DOHH2 (cell line): ENCODE measurements at regions not wholly inside any gene's neighbourhood (a gene's known extent, or its start where the extent isn't known, plus 50 kb on each side); places are given as distances from the start of the nearest gene placed in this dataset.

ENCODE experiments used
- H3F3A ChIP-seq: fragments of 200-600 bp; sonication (generic), shearing (Covaris generic); 2 replicates; pipeline ENCODE4 v1.6.0; 2016; ENCODE audit warnings: antibody characterized with exemption, mild to moderate bottlenecking; ENCODE audit not compliant: control insufficient read depth, insufficient read depth
- H3K27ac ChIP-seq: fragments of 200-600 bp; sonication (generic); 2 replicates; pipeline ENCODE4 v1.5.1; 2014; ENCODE audit warnings: low read depth, mild to moderate bottlenecking, low read length, moderate library complexity
- H3K27me3 ChIP-seq: fragments of 200-600 bp; sonication (generic); 2 replicates; pipeline ENCODE4 v1.6.1; 2014; ENCODE audit warnings: mild to moderate bottlenecking, low read length, mixed read lengths; ENCODE audit not compliant: control insufficient read depth
- H3K36me3 ChIP-seq: fragments of 200-600 bp; sonication (generic); 2 replicates; pipeline ENCODE4 v1.6.1; 2014; ENCODE audit warnings: mild to moderate bottlenecking, low read length, moderate library complexity, mixed read lengths; ENCODE audit not compliant: control insufficient read depth
- H3K4me1 ChIP-seq: fragments of 200-600 bp; sonication (generic); 2 replicates; pipeline ENCODE4 v1.6.1; 2014; ENCODE audit warnings: mild to moderate bottlenecking, low read length, mixed read lengths; ENCODE audit not compliant: control insufficient read depth
- H3K4me2 ChIP-seq: fragments of 200-600 bp; sonication (generic); 2 replicates; pipeline ENCODE4 v1.6.0; 2014; ENCODE audit warnings: mild to moderate bottlenecking, low read length, moderate library complexity
- H3K4me3 ChIP-seq: fragments of 200-600 bp; sonication (generic); 2 replicates; pipeline ENCODE4 v1.5.1; 2014; ENCODE audit warnings: mild to moderate bottlenecking, low read length, mixed read lengths
- H3K79me2 ChIP-seq: fragments of 200-600 bp; sonication (generic); 2 replicates; pipeline ENCODE4 v1.6.1; 2014; ENCODE audit warnings: mild to moderate bottlenecking, low read length, mixed read lengths; ENCODE audit not compliant: control insufficient read depth
- H3K9me2 ChIP-seq: fragments of 200-600 bp; sonication (generic); replicated peaks from 2 replicates; pipeline ENCODE4 v1.6.1; 2014; ENCODE audit warnings: mild to moderate bottlenecking, low read length, mixed read lengths; ENCODE audit not compliant: control insufficient read depth
- H3K9me3 ChIP-seq: fragments of 200-600 bp; sonication (generic); 2 replicates; pipeline ENCODE4 v1.6.1; 2014; ENCODE audit warnings: antibody characterized with exemption, low read length, mixed read lengths; ENCODE audit not compliant: control insufficient read depth, insufficient read depth
- H4K20me1 ChIP-seq: fragments of 200-600 bp; sonication (generic); 2 replicates; pipeline ENCODE4 v1.6.0; 2014; ENCODE audit warnings: low read depth, mild to moderate bottlenecking, antibody characterized with exemption, low read length, moderate library complexity; ENCODE audit not compliant: control insufficient read depth, insufficient read depth
- CTCF ChIP-seq: fragments of 200-600 bp; sonication (generic); IDR thresholded peaks from one replicate; pipeline ENCODE4 v1.5.1; 2014; ENCODE audit warnings: antibody characterized with exemption, mild to moderate bottlenecking, low read depth, low read length; ENCODE audit not compliant: poor library complexity, severe bottlenecking
- EZH2phosphoT487 ChIP-seq: fragments of 200-600 bp; sonication (generic); IDR thresholded peaks from 2 replicates; pipeline ENCODE4 v1.6.1; 2017; ENCODE audit warnings: borderline replicate concordance, mild to moderate bottlenecking, antibody characterized with exemption, low read length, moderate library complexity, mixed read lengths

GRCh38 chr12:77236066-77236465, 170.7 kb upstream of the E2F7 start:
- Histone ChIP-seq H3F3A (no peaks in the 10 kb centered on the region), H3K4me3 (no peak overlapping the region)

DNA sequence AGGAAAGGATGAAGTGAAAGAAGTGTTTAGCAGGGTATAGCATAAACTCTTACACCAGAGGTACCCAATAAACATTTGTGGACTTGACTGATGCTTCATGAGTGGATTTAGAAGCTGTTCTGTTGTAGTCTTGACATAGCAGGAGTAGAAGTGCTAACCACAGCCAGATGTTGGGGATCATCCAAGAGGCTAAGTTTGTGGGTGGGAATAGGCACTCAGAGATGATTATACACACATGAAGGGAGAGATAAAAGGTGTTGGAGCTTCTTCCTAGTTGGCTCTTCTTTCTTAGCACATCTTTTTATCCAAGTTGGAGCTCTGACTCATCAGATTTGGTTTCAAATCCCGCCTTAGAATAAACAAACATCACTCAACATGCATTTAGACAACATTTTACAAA, 166.7 kb upstream of the E2F7 start:
- Histone ChIP-seq H3K36me3 (no peaks in the 10 kb centered on the region), H3K27ac (no peak overlapping the region), H3K4me3 (no peak overlapping the region), H3K9me3 (no peaks in the 10 kb centered on the region), H3K4me2 (no peak overlapping the region), H3F3A (no peaks in the 10 kb centered on the region), H3K4me1 (no peaks in the 10 kb centered on the region), H3K79me2 (no peaks in the 10 kb centered on the region), H3K27me3 (no peaks in the 10 kb centered on the region), H3K9me2 (no peaks in the 10 kb centered on the region), H4K20me1 (no peaks in the 10 kb centered on the region)
- TF ChIP-seq EZH2phosphoT487, result no peak
- no peak for TF ChIP-seq CTCF

More at GRCh38 chr12:77236066-77236465, 170.7 kb upstream of the E2F7 start:
- H3K9me3 ChIP-seq, result no peaks in the 10 kb centered on the region
- no peak overlapping the region for H3K27ac ChIP-seq
- H4K20me1 ChIP-seq, result no peaks in the 10 kb centered on the region
- no peaks in the 10 kb centered on the region for H3K79me2 ChIP-seq
- no peaks in the 10 kb centered on the region for H3K4me1 ChIP-seq
- H3K36me3 ChIP-seq, result no peaks in the 10 kb centered on the region
- no peak overlapping the region for H3K4me2 ChIP-seq
- no peaks in the 10 kb centered on the region for H3K9me2 ChIP-seq
- H3K27me3 ChIP-seq, result no peaks in the 10 kb centered on the region
- TF ChIP-seq EZH2phosphoT487, result no peak
- TF ChIP-seq CTCF, result no peak

DNA sequence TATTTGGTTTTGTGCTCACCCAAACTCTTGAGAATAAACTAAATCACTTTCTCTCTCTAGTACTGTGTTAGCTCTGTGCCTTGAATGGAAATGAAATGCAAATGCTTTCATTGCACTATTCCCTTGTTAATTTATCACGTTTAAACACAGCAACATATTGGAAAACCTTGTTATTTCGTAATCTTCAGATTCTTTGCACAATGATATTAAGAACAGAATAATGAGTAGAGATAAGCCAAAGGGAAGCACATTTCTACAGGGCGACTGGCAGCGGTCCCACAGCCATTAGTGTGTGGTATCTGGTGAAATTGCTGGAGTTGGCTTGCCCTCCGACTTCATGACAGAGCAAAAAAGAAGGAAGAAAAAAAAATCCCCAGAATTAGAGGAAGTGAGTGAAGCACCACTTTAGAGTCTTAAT, 166.1 kb upstream of the E2F7 start:
- Histone ChIP-seq H3K27me3 (no peaks in the 10 kb centered on the region), H3K9me3 (no peaks in the 10 kb centered on the region), H3K79me2 (no peaks in the 10 kb centered on the region), H3K9me2 (no peaks in the 10 kb centered on the region), H3K4me1 (no peaks in the 10 kb centered on the region), H3K36me3 (no peaks in the 10 kb centered on the region), H3K27ac (no peak overlapping the region), H4K20me1 (no peaks in the 10 kb centered on the region), H3K4me3 (no peak overlapping the region), H3K4me2 (no peak overlapping the region), H3F3A (no peaks in the 10 kb centered on the region)
- no peak for TF ChIP-seq EZH2phosphoT487
- no peak for TF ChIP-seq CTCF
